ENCODE measurements at regions not wholly inside any gene's neighbourhood (a gene's known extent, or its start where the extent isn't known, plus 50 kb on each side); places are given as distances from the start of the nearest gene placed in this dataset.
A peak's percentile ranks its signal among the peaks of the same experiment; 100 is the strongest.
"Not testable (repeated sequence)": the region's sequence is repeated elsewhere in the genome, so short reads cannot be mapped to it uniquely, and the experiment has no call there.

DNA sequence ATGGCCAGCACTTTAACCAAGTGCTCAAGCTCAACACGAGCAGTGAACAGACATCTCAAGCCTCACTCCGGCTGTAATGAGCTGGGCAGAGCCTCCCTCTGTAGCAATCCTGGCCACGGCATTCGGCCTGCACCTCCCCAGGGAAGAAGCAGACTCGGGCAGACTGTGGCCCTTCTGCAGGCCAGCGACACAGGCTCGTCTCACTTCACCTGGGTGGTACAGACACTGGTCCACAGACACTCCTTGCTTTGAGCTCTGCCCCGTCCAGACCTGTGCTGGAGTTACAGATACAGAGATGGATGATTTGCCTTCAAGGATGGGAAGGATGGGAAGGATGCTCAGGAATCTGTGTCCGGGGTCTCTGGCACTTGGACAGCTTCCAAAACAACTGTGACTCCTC lies 300.9 kb downstream of the PREX1 start:
- TF ChIP-seq POLR2A (IDR thresholded peaks at IDR 0.05; ENCODE audit: extremely low read depth, insufficient read length) (no peak), MYC (IDR thresholded peaks at IDR 0.05; ENCODE audit: low read depth, low read length) (no peak)
- TF ChIP-seq, protein P1, sequence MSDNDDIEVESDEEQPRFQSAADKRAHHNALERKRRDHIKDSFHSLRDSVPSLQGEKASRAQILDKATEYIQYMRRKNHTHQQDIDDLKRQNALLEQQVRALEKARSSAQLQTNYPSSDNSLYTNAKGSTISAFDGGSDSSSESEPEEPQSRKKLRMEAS (IDR thresholded peaks at IDR 0.05; ENCODE audit: low read depth, low read length), result no peak
- TF ChIP-seq, protein P2, sequence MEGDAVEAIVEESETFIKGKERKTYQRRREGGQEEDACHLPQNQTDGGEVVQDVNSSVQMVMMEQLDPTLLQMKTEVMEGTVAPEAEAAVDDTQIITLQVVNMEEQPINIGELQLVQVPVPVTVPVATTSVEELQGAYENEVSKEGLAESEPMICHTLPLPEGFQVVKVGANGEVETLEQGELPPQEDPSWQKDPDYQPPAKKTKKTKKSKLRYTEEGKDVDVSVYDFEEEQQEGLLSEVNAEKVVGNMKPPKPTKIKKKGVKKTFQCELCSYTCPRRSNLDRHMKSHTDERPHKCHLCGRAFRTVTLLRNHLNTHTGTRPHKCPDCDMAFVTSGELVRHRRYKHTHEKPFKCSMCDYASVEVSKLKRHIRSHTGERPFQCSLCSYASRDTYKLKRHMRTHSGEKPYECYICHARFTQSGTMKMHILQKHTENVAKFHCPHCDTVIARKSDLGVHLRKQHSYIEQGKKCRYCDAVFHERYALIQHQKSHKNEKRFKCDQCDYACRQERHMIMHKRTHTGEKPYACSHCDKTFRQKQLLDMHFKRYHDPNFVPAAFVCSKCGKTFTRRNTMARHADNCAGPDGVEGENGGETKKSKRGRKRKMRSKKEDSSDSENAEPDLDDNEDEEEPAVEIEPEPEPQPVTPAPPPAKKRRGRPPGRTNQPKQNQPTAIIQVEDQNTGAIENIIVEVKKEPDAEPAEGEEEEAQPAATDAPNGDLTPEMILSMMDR (IDR thresholded peaks at IDR 0.05; ENCODE audit: low read depth, low read length), result no peak

DNA sequence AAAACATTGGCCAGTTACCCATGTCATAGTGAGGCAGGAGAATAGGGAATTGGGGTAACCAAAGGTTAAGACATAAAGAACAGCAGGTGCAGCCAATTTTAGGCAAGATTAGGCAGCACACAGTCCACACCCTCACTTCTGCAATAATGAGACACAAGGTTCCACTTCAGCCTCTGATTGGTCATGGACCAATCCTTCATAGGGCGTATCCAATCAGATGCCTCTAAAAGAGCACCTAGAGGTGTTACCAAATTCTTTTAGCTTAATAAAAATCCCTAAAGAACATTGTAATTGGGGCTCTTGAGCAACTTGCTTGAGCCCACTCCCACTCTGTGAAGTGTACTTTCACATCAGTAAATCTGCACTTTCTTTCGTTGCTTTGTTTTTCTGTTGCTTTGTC lies 302.4 kb downstream of the PREX1 start:
- TF ChIP-seq, protein P1 (IDR thresholded peaks at IDR 0.05; ENCODE audit: low read depth, low read length), result no peak
- TF ChIP-seq, protein P2 (IDR thresholded peaks at IDR 0.05; ENCODE audit: low read depth, low read length), result no peak
- no peak for TF ChIP-seq MYC (IDR thresholded peaks at IDR 0.05; ENCODE audit: low read depth, low read length)
- TF ChIP-seq POLR2A (IDR thresholded peaks at IDR 0.05; ENCODE audit: extremely low read depth, insufficient read length), result no peak
- no peak for DNase-seq (ENCODE audit: low read depth)
- H3K4me3 ChIP-seq (ENCODE audit: low read depth, low read length), result no peak overlapping the region

More for the DNA sequence above, 300.9 kb downstream of the PREX1 start:
- no peak overlapping the region for H3K4me3 ChIP-seq (ENCODE audit: low read depth, low read length)
- DNase-seq (ENCODE audit: low read depth), result no peak

DNA sequence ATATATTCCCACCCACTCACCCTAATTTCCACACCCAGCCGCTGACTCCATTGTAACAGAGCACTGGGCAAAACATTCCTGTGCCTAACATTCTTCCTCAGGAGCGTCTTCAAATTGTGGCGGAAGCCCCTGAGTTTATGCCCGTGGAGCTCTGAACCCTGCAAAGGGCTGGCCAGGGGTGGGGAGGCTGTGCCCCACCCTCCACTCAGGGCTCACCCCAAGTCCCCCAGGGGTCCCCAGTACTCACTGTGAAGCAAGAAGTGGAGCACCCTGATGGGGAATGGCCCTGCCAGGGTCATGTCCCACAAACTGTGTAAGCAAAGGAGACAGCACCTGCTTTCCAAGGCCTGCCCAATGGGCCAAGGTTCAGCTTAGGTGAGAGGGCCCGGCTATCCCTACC lies 303.2 kb downstream of the PREX1 start:
- DNase-seq (ENCODE audit: low read depth), result no peak
- no peak overlapping the region for H3K4me3 ChIP-seq (ENCODE audit: low read depth, low read length)
- TF ChIP-seq, protein P2 (IDR thresholded peaks at IDR 0.05; ENCODE audit: low read depth, low read length), result no peak
- TF ChIP-seq, protein P1 (IDR thresholded peaks at IDR 0.05; ENCODE audit: low read depth, low read length), result no peak
- TF ChIP-seq POLR2A (IDR thresholded peaks at IDR 0.05; ENCODE audit: extremely low read depth, insufficient read length) (no peak), MYC (IDR thresholded peaks at IDR 0.05; ENCODE audit: low read depth, low read length) (no peak)

DNA sequence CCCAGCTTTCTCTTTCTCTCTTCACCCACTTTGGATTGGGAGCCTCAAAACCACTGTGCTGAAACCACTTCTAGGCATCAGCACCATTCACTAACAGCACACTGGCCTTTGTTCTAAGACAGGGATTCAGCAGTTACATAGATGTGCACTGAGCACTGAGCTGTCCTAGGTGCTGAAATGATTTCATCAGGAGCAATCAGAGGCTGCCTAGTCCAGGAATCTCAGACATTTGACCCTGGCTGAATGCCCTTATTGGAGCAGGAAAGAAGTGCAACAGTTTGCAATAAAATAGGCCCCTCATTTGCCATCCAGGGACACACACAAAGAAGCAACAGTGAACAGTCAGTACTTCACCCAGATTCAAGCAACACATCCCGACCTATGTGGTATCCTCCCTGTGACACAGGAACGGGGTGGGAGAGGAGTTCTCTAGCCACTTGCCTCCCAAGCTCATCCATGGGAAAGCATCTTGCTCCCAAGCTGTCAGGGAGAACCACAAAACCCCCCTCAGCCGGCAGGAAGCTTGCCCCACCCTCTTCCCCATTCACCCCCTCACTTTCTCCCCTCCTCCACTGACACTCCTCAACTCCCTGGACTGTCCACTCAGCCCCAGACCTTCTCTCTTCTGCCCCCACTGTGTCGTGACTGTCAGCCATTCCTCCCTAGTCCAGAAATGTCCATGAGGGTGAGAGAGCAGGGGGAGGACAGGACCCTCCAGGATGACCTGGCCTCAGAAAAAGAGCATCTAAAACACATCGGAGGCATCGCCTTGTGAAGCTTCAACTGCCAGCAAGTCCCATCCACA lies 304.4 kb downstream of the PREX1 start:
- TF ChIP-seq, protein P1 (IDR thresholded peaks at IDR 0.05; ENCODE audit: low read depth, low read length), result no peak
- TF ChIP-seq, protein P2 (IDR thresholded peaks at IDR 0.05; ENCODE audit: low read depth, low read length), result no peak
- TF ChIP-seq POLR2A (IDR thresholded peaks at IDR 0.05; ENCODE audit: extremely low read depth, insufficient read length), result no peak
- TF ChIP-seq MYC (IDR thresholded peaks at IDR 0.05; ENCODE audit: low read depth, low read length), result no peak
- DNase-seq (ENCODE audit: low read depth), result peak; percentile 75
- H3K4me3 ChIP-seq (ENCODE audit: low read depth, low read length), result no peak overlapping the region

DNA sequence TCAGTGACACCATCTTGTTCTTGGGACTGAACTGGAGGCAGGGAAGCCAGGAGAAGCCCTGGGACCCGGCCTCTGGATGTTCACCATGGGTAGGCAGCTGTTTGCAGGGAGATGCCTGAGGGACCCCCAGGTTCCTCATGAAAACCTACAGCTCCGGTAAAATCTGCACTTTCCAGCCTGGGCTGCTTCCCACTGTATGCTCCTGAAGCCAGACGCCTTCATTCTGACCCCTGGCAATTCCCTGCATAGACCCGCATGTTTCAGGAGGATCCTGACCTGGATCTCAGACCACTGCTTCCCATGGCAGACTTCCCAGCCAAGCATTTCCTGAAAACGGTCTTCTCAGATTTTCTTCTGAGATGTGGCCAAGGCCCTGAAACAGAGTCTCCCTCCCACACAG lies 306.7 kb downstream of the PREX1 start:
- DNase-seq (ENCODE audit: low read depth), result no peak
- no peak overlapping the region for H3K4me3 ChIP-seq (ENCODE audit: low read depth, low read length)
- TF ChIP-seq MYC (IDR thresholded peaks at IDR 0.05; ENCODE audit: low read depth, low read length) (no peak), POLR2A (IDR thresholded peaks at IDR 0.05; ENCODE audit: extremely low read depth, insufficient read length) (no peak)
- TF ChIP-seq, protein P1 (IDR thresholded peaks at IDR 0.05; ENCODE audit: low read depth, low read length), result no peak
- TF ChIP-seq, protein P2 (IDR thresholded peaks at IDR 0.05; ENCODE audit: low read depth, low read length), result no peak

DNA sequence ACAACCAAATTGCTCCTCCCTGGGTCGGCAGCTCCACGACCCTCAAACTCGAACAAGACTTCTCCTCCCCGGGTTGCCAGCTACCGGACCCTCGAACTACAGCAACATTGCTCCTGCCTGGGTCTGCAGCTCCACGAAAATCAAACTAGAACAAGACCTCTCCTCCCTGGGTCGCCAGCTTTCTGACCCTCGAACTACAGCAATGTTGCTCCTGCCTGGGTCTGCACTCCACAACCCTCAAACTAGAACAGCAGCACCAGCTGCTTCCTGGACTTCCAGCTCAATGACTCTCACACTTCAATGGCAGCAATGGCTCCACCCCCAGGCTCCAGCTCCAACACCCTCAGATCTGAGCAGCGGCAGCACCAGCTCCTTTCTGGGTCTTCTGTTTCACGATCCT lies 311.6 kb downstream of the PREX1 start:
- peak; percentile 14 for DNase-seq (ENCODE audit: low read depth)
- not testable (repeated sequence) for H3K4me3 ChIP-seq (ENCODE audit: low read depth, low read length)

DNA sequence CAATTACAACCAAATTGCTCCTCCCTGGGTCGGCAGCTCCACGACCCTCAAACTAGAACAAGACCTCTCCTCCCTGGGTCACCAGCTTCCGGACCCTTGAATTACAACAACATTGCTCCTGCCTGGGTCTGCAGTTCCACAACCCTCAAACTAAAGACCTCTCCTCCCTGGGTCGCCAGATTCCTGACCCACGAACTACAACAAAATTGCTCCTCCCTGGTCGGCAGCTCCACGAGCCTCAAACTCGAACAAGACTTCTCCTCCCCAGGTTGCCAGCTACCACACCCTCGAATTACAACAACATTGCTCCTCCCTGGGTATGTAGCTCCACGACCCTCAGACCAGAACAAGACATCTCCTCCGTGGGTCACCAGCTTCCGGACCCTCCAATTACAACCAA lies 313.2 kb downstream of the PREX1 start:
- not testable (repeated sequence) for H3K4me3 ChIP-seq (ENCODE audit: low read depth, low read length)

DNA sequence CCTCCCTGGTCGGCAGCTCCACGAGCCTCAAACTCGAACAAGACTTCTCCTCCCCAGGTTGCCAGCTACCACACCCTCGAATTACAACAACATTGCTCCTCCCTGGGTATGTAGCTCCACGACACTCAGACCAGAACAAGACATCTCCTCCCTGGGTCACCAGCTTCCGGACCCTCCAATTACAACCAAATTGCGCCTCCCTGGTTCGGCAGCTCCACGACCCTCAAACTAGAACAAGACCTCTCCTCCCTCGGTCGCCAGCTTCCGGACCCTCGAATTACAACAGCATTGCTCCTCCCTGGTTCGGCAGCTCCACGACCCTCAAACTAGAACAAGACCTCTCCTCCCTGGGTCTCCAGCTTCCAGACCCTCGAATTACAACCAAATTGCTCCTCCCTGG lies 315.3 kb downstream of the PREX1 start:
- H3K4me3 ChIP-seq (ENCODE audit: low read depth, low read length); DNase-seq (ENCODE audit: low read depth): not testable (repeated sequence)

More for the DNA sequence above, 313.2 kb downstream of the PREX1 start:
- not testable (repeated sequence) for DNase-seq (ENCODE audit: low read depth)

DNA sequence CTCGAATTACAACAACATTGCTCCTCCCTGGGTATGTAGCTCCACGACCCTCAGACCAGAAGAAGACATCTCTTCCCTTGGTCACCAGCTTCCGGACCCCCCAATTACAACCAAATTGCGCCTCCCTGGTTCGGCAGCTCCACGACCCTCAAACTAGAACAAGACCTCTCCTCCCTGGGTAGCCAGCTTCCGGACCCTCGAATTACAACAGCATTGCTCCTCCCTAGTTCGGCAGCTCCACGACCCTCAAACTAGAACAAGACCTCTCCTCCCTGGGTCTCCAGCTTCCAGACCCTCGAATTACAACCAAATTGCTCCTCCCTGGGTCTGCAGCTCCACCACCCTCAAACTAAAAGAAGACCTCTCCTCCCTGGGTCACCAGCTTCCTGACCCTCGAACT lies 322.7 kb downstream of the PREX1 start:
- not testable (repeated sequence) for DNase-seq (ENCODE audit: low read depth); H3K4me3 ChIP-seq (ENCODE audit: low read depth, low read length)
